ENCODE measurements at regions not wholly inside any gene's neighbourhood (a gene's known extent, or its start where the extent isn't known, plus 50 kb on each side); places are given as distances from the start of the nearest gene placed in this dataset.

GRCh38 chr4:54945838-54946237 lies 179.6 kb downstream of the KDR start:
- TF ChIP-seq, protein P1, sequence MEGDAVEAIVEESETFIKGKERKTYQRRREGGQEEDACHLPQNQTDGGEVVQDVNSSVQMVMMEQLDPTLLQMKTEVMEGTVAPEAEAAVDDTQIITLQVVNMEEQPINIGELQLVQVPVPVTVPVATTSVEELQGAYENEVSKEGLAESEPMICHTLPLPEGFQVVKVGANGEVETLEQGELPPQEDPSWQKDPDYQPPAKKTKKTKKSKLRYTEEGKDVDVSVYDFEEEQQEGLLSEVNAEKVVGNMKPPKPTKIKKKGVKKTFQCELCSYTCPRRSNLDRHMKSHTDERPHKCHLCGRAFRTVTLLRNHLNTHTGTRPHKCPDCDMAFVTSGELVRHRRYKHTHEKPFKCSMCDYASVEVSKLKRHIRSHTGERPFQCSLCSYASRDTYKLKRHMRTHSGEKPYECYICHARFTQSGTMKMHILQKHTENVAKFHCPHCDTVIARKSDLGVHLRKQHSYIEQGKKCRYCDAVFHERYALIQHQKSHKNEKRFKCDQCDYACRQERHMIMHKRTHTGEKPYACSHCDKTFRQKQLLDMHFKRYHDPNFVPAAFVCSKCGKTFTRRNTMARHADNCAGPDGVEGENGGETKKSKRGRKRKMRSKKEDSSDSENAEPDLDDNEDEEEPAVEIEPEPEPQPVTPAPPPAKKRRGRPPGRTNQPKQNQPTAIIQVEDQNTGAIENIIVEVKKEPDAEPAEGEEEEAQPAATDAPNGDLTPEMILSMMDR (conservative IDR thresholded peaks at IDR 0.05; ENCODE audit: low read depth, low read length): no peak
- no peak overlapping the region for H3K4me3 ChIP-seq (ENCODE audit: low read length)
- DNase-seq (ENCODE audit: low read depth): no peak

DNA sequence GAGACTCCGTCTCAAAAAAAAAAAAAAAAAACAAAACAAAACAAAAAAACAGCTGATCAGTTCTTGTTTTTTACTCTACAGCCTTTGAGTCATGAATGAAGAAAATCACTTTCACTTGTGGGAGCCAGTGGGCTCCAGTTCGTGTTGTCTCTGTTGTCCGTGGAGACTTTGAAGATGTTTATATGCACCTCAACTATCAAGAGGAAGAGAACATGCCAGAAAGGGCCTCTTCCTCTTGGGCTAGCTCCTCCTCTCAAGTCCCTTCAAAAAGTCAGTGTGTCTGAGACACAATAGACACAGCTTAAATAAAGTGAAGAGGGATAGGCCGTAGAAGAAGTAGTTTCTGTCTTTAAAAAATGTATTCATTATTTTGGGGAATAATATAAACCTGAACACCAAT lies 182.7 kb downstream of the KDR start:
- no peak for DNase-seq (ENCODE audit: low read depth)
- TF ChIP-seq, protein P1 (conservative IDR thresholded peaks at IDR 0.05; ENCODE audit: low read depth, low read length): no peak
- H3K4me3 ChIP-seq (ENCODE audit: low read length): no peak overlapping the region

DNA sequence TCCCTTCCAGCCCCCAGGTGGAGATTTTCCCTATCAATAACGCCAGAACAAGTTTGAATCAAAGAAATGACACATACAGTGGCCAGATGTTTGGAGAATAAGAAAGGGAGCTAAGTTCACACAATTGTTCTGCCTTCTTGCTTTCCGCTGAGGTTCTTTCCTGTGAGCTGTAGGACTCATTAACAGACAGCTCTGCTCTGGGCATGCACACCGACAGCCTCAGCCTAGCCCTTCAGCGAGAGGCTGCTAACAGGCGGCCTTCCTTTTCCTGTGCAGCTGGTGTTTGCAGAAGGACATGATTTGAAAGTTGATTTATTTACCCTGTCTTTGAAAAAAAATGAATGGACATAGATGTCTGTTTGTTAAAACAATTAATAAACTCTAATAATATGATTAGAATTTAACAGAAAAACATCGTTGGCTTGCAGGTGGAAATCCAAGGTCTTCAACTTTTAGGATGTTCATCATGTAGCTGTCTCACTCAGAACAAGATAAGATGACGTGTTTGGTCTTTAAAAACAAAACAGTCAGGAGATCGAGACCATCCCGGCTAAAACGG lies 183.3 kb downstream of the KDR start:
- no peak overlapping the region for H3K4me3 ChIP-seq (ENCODE audit: low read length)
- DNase-seq (ENCODE audit: low read depth): no peak
- TF ChIP-seq, protein P1 (conservative IDR thresholded peaks at IDR 0.05; ENCODE audit: low read depth, low read length): no peak

DNA sequence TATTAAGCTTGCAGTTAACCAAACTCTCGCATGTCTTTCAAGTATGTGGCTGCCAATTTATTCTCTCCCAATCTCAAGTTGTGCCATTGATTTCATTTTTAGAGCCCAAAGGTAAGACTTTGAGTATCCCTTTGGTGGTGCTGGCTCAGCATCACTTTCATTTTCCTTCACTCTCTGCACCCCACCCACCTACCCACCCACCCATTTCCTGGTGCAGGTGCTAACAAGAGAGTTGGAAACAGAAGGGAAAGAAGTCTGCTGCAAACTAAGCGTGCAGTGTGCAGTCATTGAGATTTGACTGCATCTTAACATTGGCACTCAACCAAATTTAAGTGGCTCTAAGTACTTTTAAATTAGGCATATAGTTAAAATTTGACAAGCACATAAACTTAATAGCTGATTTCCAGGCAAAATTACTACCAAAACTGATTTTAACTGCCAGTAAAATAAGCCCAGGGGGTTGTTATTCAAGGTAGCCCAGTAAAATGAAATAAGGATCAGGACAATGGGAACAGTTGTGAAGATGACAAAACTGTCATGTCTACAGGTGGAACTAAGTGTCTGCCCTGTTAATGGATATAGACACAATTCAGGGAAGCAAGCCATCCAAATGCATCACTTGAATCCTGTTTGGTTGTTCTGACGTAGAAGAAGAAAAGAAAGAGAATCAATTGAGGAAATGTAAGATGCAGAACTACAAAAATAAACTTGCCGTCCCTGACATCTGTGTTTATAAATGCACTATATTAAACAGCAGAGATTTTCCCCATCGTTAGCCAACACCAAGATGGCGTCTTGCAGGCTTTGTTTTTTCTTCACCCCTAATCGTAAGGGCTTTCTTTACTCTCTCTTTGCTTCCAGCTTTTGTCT lies 184.2 kb downstream of the KDR start:
- TF ChIP-seq, protein P1 (conservative IDR thresholded peaks at IDR 0.05; ENCODE audit: low read depth, low read length): no peak
- no peak for DNase-seq (ENCODE audit: low read depth)
- H3K4me3 ChIP-seq (ENCODE audit: low read length): no peak overlapping the region

- DNase-seq (ENCODE audit: low read depth): no peak
- TF ChIP-seq, protein P1 (conservative IDR thresholded peaks at IDR 0.05; ENCODE audit: low read depth, low read length): no peak
- no peak overlapping the region for H3K4me3 ChIP-seq (ENCODE audit: low read length)
Observed at GRCh38 chr4:54937501-54937900, 187.9 kb downstream of the KDR start.

DNA sequence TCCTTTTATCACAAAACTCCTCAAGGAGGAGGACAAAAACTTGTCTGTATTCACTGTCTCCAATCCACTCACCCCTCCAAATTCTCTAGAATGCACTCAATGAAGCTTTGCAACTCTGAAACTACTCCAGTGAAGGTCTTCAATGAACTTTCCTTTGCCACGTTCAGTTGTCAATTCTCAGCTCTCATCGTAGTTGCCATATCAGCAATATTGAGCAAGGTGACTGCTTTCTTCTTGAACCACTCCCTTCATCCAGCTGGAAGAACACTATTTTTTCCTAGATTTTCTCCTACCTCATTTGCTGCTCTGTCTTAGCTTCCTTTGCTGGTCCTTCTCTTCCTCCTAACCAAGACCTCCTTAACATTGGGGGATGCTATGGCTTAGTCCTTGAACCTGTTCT lies 191.8 kb downstream of the KDR start:
- TF ChIP-seq, protein P1 (conservative IDR thresholded peaks at IDR 0.05; ENCODE audit: low read depth, low read length): no peak
- H3K4me3 ChIP-seq (ENCODE audit: low read length): no peak overlapping the region
- DNase-seq (ENCODE audit: low read depth): no peak

GRCh38 chr4:54930226-54930625 lies 195.2 kb downstream of the KDR start:
- DNase-seq (ENCODE audit: low read depth): no peak
- TF ChIP-seq, protein P1 (conservative IDR thresholded peaks at IDR 0.05; ENCODE audit: low read depth, low read length): no peak

More at GRCh38 chr4:54930226-54930625, 195.2 kb downstream of the KDR start:
- no peak overlapping the region for H3K4me3 ChIP-seq (ENCODE audit: low read length)
